Activated naive CD4-positive, alpha-beta T cell treated with anti-CD3 and anti-CD28 coated beads, Interleukin-2, amount 50 U/mL, for 24 hours (primary cell): ENCODE measurements at regions not wholly inside any gene's neighbourhood (a gene's known extent, or its start where the extent isn't known, plus 50 kb on each side); places are given as distances from the start of the nearest gene placed in this dataset.

Source experiments
- H3K27ac Mint-ChIP-seq: one replicate; pipeline ENCODE4 v1.8.0; 2021; ENCODE audit warnings: mild to moderate bottlenecking, mixed read lengths
- H3K27me3 Mint-ChIP-seq: one replicate; pipeline ENCODE4 v1.8.0; 2021; ENCODE audit warnings: mixed read lengths
- H3K36me3 Mint-ChIP-seq: one replicate; pipeline ENCODE4 v1.8.0; 2021; ENCODE audit warnings: mixed read lengths
- H3K4me1 Mint-ChIP-seq: one replicate; pipeline ENCODE4 v1.8.0; 2021; ENCODE audit warnings: mixed read lengths
- H3K4me3 Mint-ChIP-seq: one replicate; pipeline ENCODE4 v1.8.0; 2021; ENCODE audit warnings: mild to moderate bottlenecking, mixed read lengths
- H3K9me3 Mint-ChIP-seq: one replicate; pipeline ENCODE4 v1.8.0; 2021; ENCODE audit warnings: mixed read lengths

GRCh38 chr9:135212961-135213360, 125.5 kb downstream of the OLFM1 start:
- H3K9me3 Mint-ChIP-seq, result no peaks in the 10 kb centered on the region
- no peaks in the 10 kb centered on the region for H3K4me1 Mint-ChIP-seq
- H3K4me3 Mint-ChIP-seq, result no peak overlapping the region
- H3K27me3 Mint-ChIP-seq, result peaks cover 4% of the 10 kb centered on the region
- no peak overlapping the region for H3K27ac Mint-ChIP-seq
- H3K36me3 Mint-ChIP-seq, result no peaks in the 10 kb centered on the region

- Mint-ChIP-seq H3K36me3 (no peaks in the 10 kb centered on the region), H3K4me1 (no peaks in the 10 kb centered on the region), H3K27me3 (peaks cover 5% of the 10 kb centered on the region), H3K4me3 (no peak overlapping the region), H3K27ac (no peak overlapping the region), H3K9me3 (no peaks in the 10 kb centered on the region)
Measured at GRCh38 chr9:135213566-135213965, 126.1 kb downstream of the OLFM1 start.

- Mint-ChIP-seq H3K9me3 (no peaks in the 10 kb centered on the region), H3K27ac (no peak overlapping the region), H3K36me3 (no peaks in the 10 kb centered on the region), H3K4me1 (no peaks in the 10 kb centered on the region), H3K27me3 (peaks cover 5% of the 10 kb centered on the region), H3K4me3 (no peak overlapping the region)
Measured at GRCh38 chr9:135214054-135214640, 126.7 kb downstream of the OLFM1 start.

- H3K4me3 Mint-ChIP-seq, result no peak overlapping the region
Measured at GRCh38 chr9:135214706-135215105, 127.2 kb downstream of the OLFM1 start.

GRCh38 chr9:135215571-135216161, 128.2 kb downstream of the OLFM1 start:
- H3K4me3 Mint-ChIP-seq, result no peak overlapping the region
- no peaks in the 10 kb centered on the region for H3K36me3 Mint-ChIP-seq
- no peak overlapping the region for H3K27ac Mint-ChIP-seq
- no peaks in the 10 kb centered on the region for H3K4me1 Mint-ChIP-seq
- no peaks in the 10 kb centered on the region for H3K9me3 Mint-ChIP-seq
- peaks cover 5% of the 10 kb centered on the region for H3K27me3 Mint-ChIP-seq

More at GRCh38 chr9:135214706-135215105, 127.2 kb downstream of the OLFM1 start:
- Mint-ChIP-seq H3K4me1 (no peaks in the 10 kb centered on the region), H3K27me3 (peaks cover 5% of the 10 kb centered on the region), H3K9me3 (no peaks in the 10 kb centered on the region), H3K27ac (no peak overlapping the region), H3K36me3 (no peaks in the 10 kb centered on the region)

- H3K36me3 Mint-ChIP-seq, result no peaks in the 10 kb centered on the region
- no peak overlapping the region for H3K4me3 Mint-ChIP-seq
- H3K27me3 Mint-ChIP-seq, result peaks cover 5% of the 10 kb centered on the region
Measured at GRCh38 chr9:135216236-135216635, 128.8 kb downstream of the OLFM1 start.

GRCh38 chr9:135216791-135217441, 129.4 kb downstream of the OLFM1 start:
- Mint-ChIP-seq H3K4me1 (no peaks in the 10 kb centered on the region), H3K4me3 (no peak overlapping the region), H3K27ac (no peak overlapping the region), H3K36me3 (no peaks in the 10 kb centered on the region), H3K9me3 (no peaks in the 10 kb centered on the region), H3K27me3 (peaks cover 5% of the 10 kb centered on the region)

More at GRCh38 chr9:135216236-135216635, 128.8 kb downstream of the OLFM1 start:
- H3K27ac Mint-ChIP-seq, result no peak overlapping the region
- H3K4me1 Mint-ChIP-seq, result no peaks in the 10 kb centered on the region
- no peaks in the 10 kb centered on the region for H3K9me3 Mint-ChIP-seq

- Mint-ChIP-seq H3K4me3 (no peak overlapping the region), H3K4me1 (no peaks in the 10 kb centered on the region), H3K36me3 (no peaks in the 10 kb centered on the region), H3K27me3 (peaks cover 5% of the 10 kb centered on the region), H3K27ac (no peak overlapping the region), H3K9me3 (no peaks in the 10 kb centered on the region)
Measured at GRCh38 chr9:135217836-135218235, 130.4 kb downstream of the OLFM1 start.

GRCh38 chr9:135218331-135219225, 131.1 kb downstream of the OLFM1 start:
- Mint-ChIP-seq H3K27me3 (peaks cover 5% of the 10 kb centered on the region), H3K36me3 (no peaks in the 10 kb centered on the region), H3K27ac (no peak overlapping the region), H3K9me3 (no peaks in the 10 kb centered on the region), H3K4me1 (no peaks in the 10 kb centered on the region), H3K4me3 (no peak overlapping the region)

GRCh38 chr9:135219676-135220600, 132.5 kb downstream of the OLFM1 start:
- Mint-ChIP-seq H3K4me1 (no peaks in the 10 kb centered on the region), H3K9me3 (no peaks in the 10 kb centered on the region), H3K27ac (no peak overlapping the region), H3K36me3 (no peaks in the 10 kb centered on the region), H3K4me3 (no peak overlapping the region), H3K27me3 (peaks cover 5% of the 10 kb centered on the region)

- no peaks in the 10 kb centered on the region for H3K36me3 Mint-ChIP-seq
- H3K27ac Mint-ChIP-seq, result no peak overlapping the region
- no peak overlapping the region for H3K4me3 Mint-ChIP-seq
- H3K4me1 Mint-ChIP-seq, result no peaks in the 10 kb centered on the region
- peaks cover 5% of the 10 kb centered on the region for H3K27me3 Mint-ChIP-seq
- no peaks in the 10 kb centered on the region for H3K9me3 Mint-ChIP-seq
Measured at GRCh38 chr9:135220601-135221575, 133.4 kb downstream of the OLFM1 start.

- H3K27ac Mint-ChIP-seq, result no peak overlapping the region
- H3K27me3 Mint-ChIP-seq, result peaks cover 5% of the 10 kb centered on the region
- no peaks in the 10 kb centered on the region for H3K4me1 Mint-ChIP-seq
- H3K9me3 Mint-ChIP-seq, result no peaks in the 10 kb centered on the region
- H3K36me3 Mint-ChIP-seq, result no peaks in the 10 kb centered on the region
- H3K4me3 Mint-ChIP-seq, result no peak overlapping the region
Measured at GRCh38 chr9:135221576-135221950, 134.1 kb downstream of the OLFM1 start.

- Mint-ChIP-seq H3K27ac (no peak overlapping the region), H3K9me3 (no peaks in the 10 kb centered on the region), H3K4me1 (no peaks in the 10 kb centered on the region), H3K4me3 (no peak overlapping the region), H3K36me3 (no peaks in the 10 kb centered on the region), H3K27me3 (peaks cover 4% of the 10 kb centered on the region)
Measured at GRCh38 chr9:135221951-135222631, 134.6 kb downstream of the OLFM1 start.
